GM21717 (cell line): ENCODE measurements at regions not wholly inside any gene's neighbourhood (a gene's known extent, or its start where the extent isn't known, plus 50 kb on each side); places are given as distances from the start of the nearest gene placed in this dataset.
"Not testable (repeated sequence)": the region's sequence is repeated elsewhere in the genome, so short reads cannot be mapped to it uniquely, and the experiment has no call there.

Experiments
- ATAC-seq: cut with Tn5 transposase; IDR thresholded peaks from one replicate; pipeline ENCODE4 v1.9.1; 2021; ENCODE audit warnings: mild to moderate bottlenecking, moderate library complexity; ENCODE audit not compliant: unreplicated experiment

GRCh38 chr13:110010404-110011138 is 224.2 kb upstream of the IRS2 start:
- ATAC-seq: no peak

- ATAC-seq: no peak
Measured at GRCh38 chr13:110008816-110009215, 222.4 kb upstream of the IRS2 start.

GRCh38 chr13:110006304-110006703 is 219.9 kb upstream of the IRS2 start:
- ATAC-seq: no peak

GRCh38 chr13:110005563-110005962 is 219.2 kb upstream of the IRS2 start:
- no peak for ATAC-seq

GRCh38 chr13:110004814-110005213 is 218.4 kb upstream of the IRS2 start:
- ATAC-seq: no peak

GRCh38 chr13:110001670-110002275 is 215.4 kb upstream of the IRS2 start:
- ATAC-seq: no peak

- no peak for ATAC-seq
Measured at GRCh38 chr13:110000534-110001345, 214.4 kb upstream of the IRS2 start.

- ATAC-seq: no peak
Measured at GRCh38 chr13:109999659-110000533, 213.5 kb upstream of the IRS2 start.

- no peak for ATAC-seq
Measured at GRCh38 chr13:109998684-109999533, 212.5 kb upstream of the IRS2 start.

- ATAC-seq: no peak
Measured at GRCh38 chr13:109998037-109998436, 211.7 kb upstream of the IRS2 start.

- ATAC-seq: not testable (repeated sequence)
Measured at GRCh38 chr13:109997056-109997595, 210.7 kb upstream of the IRS2 start.

GRCh38 chr13:109996404-109996960 is 210.1 kb upstream of the IRS2 start:
- ATAC-seq: no peak

GRCh38 chr13:109995578-109995977 is 209.2 kb upstream of the IRS2 start:
- no peak for ATAC-seq

GRCh38 chr13:109990296-109990695 is 203.9 kb upstream of the IRS2 start:
- no peak for ATAC-seq

- ATAC-seq: no peak
Measured at GRCh38 chr13:109989686-109990085, 203.3 kb upstream of the IRS2 start.

GRCh38 chr13:109989155-109989554 is 202.8 kb upstream of the IRS2 start:
- ATAC-seq: no peak

GRCh38 chr13:109986851-109987250 is 200.5 kb upstream of the IRS2 start:
- no peak for ATAC-seq

- ATAC-seq: no peak
Measured at GRCh38 chr13:109985871-109986450, 199.6 kb upstream of the IRS2 start.

- no peak for ATAC-seq
Measured at GRCh38 chr13:109983447-109983846, 197.1 kb upstream of the IRS2 start.
